Tibial nerve (tissue), 3 donors: ENCODE measurements at regions not wholly inside any gene's neighbourhood (a gene's known extent, or its start where the extent isn't known, plus 50 kb on each side); places are given as distances from the start of the nearest gene placed in this dataset.

Experiments used
- CTCF ChIP-seq, 5 experiments: fragments of 200-600 bp in 3 of 5; fragments of 450-650 bp in 2 of 5; sonication (generic) in 3 of 5; IDR thresholded peaks; one replicate each; pipeline ENCODE4 v1.5.1; 2016 to 2019; ENCODE audit warnings: antibody characterized with exemption in 5 of 5, mild to moderate bottlenecking in 3 of 5, moderate library complexity in 2 of 5
- POLR2A ChIP-seq, 2 donors: fragments of 450-650 bp; IDR thresholded peaks; one replicate each; pipeline ENCODE4 v1.6.1; 2017; ENCODE audit warnings: antibody characterized with exemption in 2 of 2, mild to moderate bottlenecking in 2 of 2, moderate library complexity in 2 of 2

GRCh38 chr5:117692606-117693005, 1118.0 kb upstream of the SEMA6A start:
- no peak for TF ChIP-seq CTCF (IDR thresholded peaks at IDR 0.05)
- TF ChIP-seq POLR2A (IDR thresholded peaks at IDR 0.05) = no peak
